Transverse colon (tissue), 4 donors: ENCODE measurements at regions not wholly inside any gene's neighbourhood (a gene's known extent, or its start where the extent isn't known, plus 50 kb on each side); places are given as distances from the start of the nearest gene placed in this dataset.
"Not testable (repeated sequence)": the region's sequence is repeated elsewhere in the genome, so short reads cannot be mapped to it uniquely, and the experiment has no call there.

Experiments used
- DNase-seq: peaks from one replicate; pipeline ENCODE4 v3.0.0-alpha.2; 2019
- H3K27ac ChIP-seq, 4 donors: fragments of 200-600 bp; sonication (generic); 2 replicates each; pipeline ENCODE4 v1.5.1; 2016 to 2018; ENCODE audit warnings: inconsistent platforms in 4 of 4
- H3K27me3 ChIP-seq: fragments of 200-600 bp; sonication (generic); 2 replicates; pipeline ENCODE4 v1.5.1; 2017; ENCODE audit warnings: inconsistent platforms
- H3K36me3 ChIP-seq, 4 donors: fragments of 200-600 bp; sonication (generic); 2 replicates each; pipeline ENCODE4 v1.5.1; 2017 to 2019; ENCODE audit warnings: inconsistent platforms in 4 of 4
- H3K4me1 ChIP-seq, 4 donors: fragments of 200-600 bp; sonication (generic); 2 replicates each; pipeline ENCODE4 v1.5.1; 2017 to 2020; ENCODE audit warnings: inconsistent platforms in 4 of 4
- H3K4me3 ChIP-seq, 4 donors: fragments of 200-600 bp; sonication (generic); 1 replicate in 1 of 4; 2 replicates in 3 of 4; pipeline versions ENCODE4 v1.5.1 to v1.6.1; 2017 to 2019; ENCODE audit warnings: inconsistent platforms in 4 of 4
- H3K9me3 ChIP-seq, 2 donors: fragments of 200-600 bp; sonication (generic); 2 replicates each; pipeline ENCODE4 v1.5.1; 2017 to 2019; ENCODE audit warnings: inconsistent platforms in 2 of 2
- EP300 ChIP-seq: sonication (generic); formaldehyde crosslinking; IDR thresholded peaks from one replicate; pipeline ENCODE4 v1.6.1; 2017; ENCODE audit warnings: antibody characterized with exemption, low read depth
- POLR2A ChIP-seq: fragments of 450-650 bp; IDR thresholded peaks from one replicate; pipeline ENCODE4 v1.6.1; 2016; ENCODE audit warnings: antibody characterized with exemption, mild to moderate bottlenecking, moderate library complexity
- POLR2AphosphoS5 ChIP-seq, 3 donors: sonication (generic); formaldehyde crosslinking; IDR thresholded peaks; one replicate each; pipeline ENCODE4 v1.6.1; 2016; ENCODE audit warnings: antibody characterized with exemption in 3 of 3
- WGBS, 2 donors: methylation state at CpG; one replicate each; pipeline ENCODE4 v1.1.5; 2018; ENCODE audit warnings: low coverage in 1 of 2; 5-methylcytosine and 5-hydroxymethylcytosine counted together
- in situ Hi-C, 4 donors: fragments of 200-750 bp; cut with MboI; loops; one replicate each; pipeline versions ENCODE4 v1.15.0 to v1.15.1; 2017; ENCODE audit warnings: low sequenced_read_pairs in 3 of 4, low pct_ligation_motif_present in 1 of 4, low pct_unique_long_range_greater_than_20kb in 1 of 4
- intact Hi-C: fragments of 100-400 bp; cut with DNase I; formaldehyde crosslinking; loops from one replicate; pipeline ENCODE4 v1.15.1; 2023; ENCODE audit warnings: low total_unique reads
- TF ChIP-seq, protein P1 (sequence below), 5 experiments: fragments of 200-600 bp in 3 of 5; fragments of 450-650 bp in 2 of 5; sonication (generic) in 3 of 5; IDR thresholded peaks; 1 replicate in 2 of 5; 2 replicates in 3 of 5; pipeline ENCODE4 v1.5.1; 2016 to 2017; ENCODE audit warnings: antibody characterized with exemption in 5 of 5, inconsistent platforms in 3 of 5, mild to moderate bottlenecking in 2 of 5, moderate library complexity in 1 of 5

GRCh38 chr2:131827481-131828163 lies 299.9 kb downstream of the CCDC74A start:
- H3K9me3 ChIP-seq, result no peaks in the 10 kb centered on the region
- no peaks in the 10 kb centered on the region for H3K36me3 ChIP-seq
- intact Hi-C loops, result no loop called here
- no peak for DNase-seq
- peaks cover 6% of the 10 kb centered on the region for H3K27me3 ChIP-seq
- H3K4me3 ChIP-seq, result no peak overlapping the region
- H3K4me1 ChIP-seq, result no peaks in the 10 kb centered on the region
- TF ChIP-seq POLR2A (no peak), EP300 (no peak), POLR2AphosphoS5 (IDR thresholded peaks at IDR 0.05) (no peak)
- TF ChIP-seq, protein P1, sequence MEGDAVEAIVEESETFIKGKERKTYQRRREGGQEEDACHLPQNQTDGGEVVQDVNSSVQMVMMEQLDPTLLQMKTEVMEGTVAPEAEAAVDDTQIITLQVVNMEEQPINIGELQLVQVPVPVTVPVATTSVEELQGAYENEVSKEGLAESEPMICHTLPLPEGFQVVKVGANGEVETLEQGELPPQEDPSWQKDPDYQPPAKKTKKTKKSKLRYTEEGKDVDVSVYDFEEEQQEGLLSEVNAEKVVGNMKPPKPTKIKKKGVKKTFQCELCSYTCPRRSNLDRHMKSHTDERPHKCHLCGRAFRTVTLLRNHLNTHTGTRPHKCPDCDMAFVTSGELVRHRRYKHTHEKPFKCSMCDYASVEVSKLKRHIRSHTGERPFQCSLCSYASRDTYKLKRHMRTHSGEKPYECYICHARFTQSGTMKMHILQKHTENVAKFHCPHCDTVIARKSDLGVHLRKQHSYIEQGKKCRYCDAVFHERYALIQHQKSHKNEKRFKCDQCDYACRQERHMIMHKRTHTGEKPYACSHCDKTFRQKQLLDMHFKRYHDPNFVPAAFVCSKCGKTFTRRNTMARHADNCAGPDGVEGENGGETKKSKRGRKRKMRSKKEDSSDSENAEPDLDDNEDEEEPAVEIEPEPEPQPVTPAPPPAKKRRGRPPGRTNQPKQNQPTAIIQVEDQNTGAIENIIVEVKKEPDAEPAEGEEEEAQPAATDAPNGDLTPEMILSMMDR (IDR thresholded peaks at IDR 0.05), result no peak
- WGBS, 2 donors, result 94% methylated on average over 56 of the region's 56 CpGs; no CpG with 5 or more reads in 1 of the 2 donors
- no peak overlapping the region for H3K27ac ChIP-seq
- in situ Hi-C loops, result no loop called here

- H3K9me3 ChIP-seq, result no peaks in the 10 kb centered on the region
- H3K27me3 ChIP-seq, result peaks cover 6% of the 10 kb centered on the region
- DNase-seq, result no peak
- TF ChIP-seq POLR2AphosphoS5 (IDR thresholded peaks at IDR 0.05), result no peak
- TF ChIP-seq, protein P1 (IDR thresholded peaks at IDR 0.05), result no peak
- TF ChIP-seq POLR2A, result no peak
- no peak for TF ChIP-seq EP300
- H3K27ac ChIP-seq, result no peak overlapping the region
- intact Hi-C loops (no loop called here), in situ Hi-C loops (no loop called here)
- H3K36me3 ChIP-seq, result no peaks in the 10 kb centered on the region
- no peaks in the 10 kb centered on the region for H3K4me1 ChIP-seq
- H3K4me3 ChIP-seq, result no peak overlapping the region
- WGBS, 2 donors, result 95% methylated on average over 30 of the region's 38 CpGs; no CpG with 5 or more reads in 1 of the 2 donors
Measured at GRCh38 chr2:131828164-131828561, 300.5 kb downstream of the CCDC74A start.

DNA sequence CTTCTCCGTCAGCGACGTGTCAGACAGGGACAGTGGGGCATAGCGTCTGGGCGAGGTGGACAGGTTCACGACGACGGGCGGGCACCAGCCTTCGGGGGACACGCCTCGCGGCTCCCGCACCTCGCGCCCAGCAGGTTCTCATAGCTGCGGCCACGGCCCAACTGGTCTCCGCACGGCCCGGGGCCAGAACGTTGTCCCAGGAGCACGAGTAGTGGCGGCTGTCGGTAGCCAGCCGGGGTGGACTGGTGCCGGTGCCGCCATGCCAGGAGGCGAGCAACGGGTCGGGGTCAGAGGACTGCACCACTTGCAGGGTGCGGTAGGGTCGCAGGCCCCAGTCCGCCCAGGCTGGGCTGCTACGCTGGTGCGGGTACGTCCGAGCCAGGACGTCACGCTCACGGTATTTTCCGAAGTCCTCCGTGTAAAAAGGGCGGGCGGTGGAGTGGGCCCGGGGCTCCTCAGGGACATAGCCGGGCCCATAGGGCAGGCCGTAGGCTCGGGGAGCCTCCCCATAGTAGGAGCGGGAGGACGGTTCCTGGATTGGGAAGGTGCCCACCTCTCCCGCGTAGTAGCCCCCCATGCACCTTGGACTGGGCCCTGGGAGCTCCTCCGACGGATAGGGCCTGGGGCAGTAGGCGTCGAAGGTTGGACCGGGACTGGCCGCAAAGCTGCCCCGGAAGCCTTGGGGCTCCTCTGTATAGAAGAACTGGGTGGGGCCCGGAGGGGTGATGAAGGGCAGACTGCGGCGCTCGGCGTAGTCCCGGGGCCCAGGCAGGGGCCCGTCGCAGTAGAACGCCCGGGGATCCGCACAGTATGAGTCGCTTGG lies 301.2 kb downstream of the CCDC74A start:
- WGBS, 2 donors, result 91 to 94% methylated on average over 14 to 72 of the region's 72 CpGs
- H3K9me3 ChIP-seq, H3K4me1 ChIP-seq, H3K4me3 ChIP-seq, in situ Hi-C loops, H3K27me3 ChIP-seq, H3K36me3 ChIP-seq, H3K27ac ChIP-seq, DNase-seq, intact Hi-C loops: not testable (repeated sequence)

GRCh38 chr2:131829456-131830241 lies 302.0 kb downstream of the CCDC74A start:
- DNase-seq, result not testable (repeated sequence)

DNA sequence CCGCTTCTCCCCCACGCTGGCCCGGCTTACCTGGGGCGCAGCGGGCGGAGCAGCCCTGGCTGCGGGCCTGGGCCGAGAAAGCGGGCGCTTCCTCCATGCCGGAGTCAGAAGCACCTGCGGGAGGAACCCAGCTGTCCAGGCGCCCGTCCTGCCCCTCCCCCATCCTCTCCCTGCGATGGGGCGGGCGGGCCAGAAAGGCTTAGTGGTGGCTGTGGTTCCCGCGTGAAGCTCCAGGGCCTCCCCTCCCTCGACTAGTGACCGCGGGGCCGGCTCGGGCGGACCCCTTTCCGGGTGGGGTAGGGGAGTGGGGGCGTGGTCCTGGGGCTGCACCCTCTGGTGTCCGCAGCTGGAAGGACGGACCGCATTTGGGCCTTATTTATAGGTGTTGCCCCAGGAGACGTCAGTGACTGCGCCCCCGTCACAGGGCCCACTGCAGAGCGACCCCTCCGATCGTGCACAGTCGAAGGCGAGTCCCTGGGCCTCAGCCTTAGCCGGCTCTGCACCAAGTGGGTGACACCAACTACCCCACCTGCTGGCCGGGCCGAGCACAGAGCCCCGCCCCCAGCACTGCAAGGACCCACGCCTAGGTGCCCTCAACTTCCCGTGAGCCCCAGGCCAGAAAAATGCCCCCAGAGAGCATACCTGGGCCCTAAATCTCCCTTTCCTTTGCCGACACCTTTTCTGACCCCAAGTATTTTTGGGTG lies 302.7 kb downstream of the CCDC74A start:
- 46% methylated on average over 24 of the region's 45 CpGs; no CpG with 5 or more reads in 1 of the 2 donors for WGBS, 2 donors

More at GRCh38 chr2:131829456-131830241, 302.0 kb downstream of the CCDC74A start:
- H3K4me1 ChIP-seq, H3K9me3 ChIP-seq, H3K4me3 ChIP-seq, intact Hi-C loops, H3K36me3 ChIP-seq, in situ Hi-C loops, H3K27ac ChIP-seq, H3K27me3 ChIP-seq: not testable (repeated sequence)
- WGBS, 2 donors, result 68% methylated on average over 63 of the region's 101 CpGs; no CpG with 5 or more reads in 1 of the 2 donors

GRCh38 chr2:131830946-131831310 lies 303.2 kb downstream of the CCDC74A start:
- H3K9me3 ChIP-seq, H3K4me3 ChIP-seq, intact Hi-C loops, H3K27ac ChIP-seq, H3K36me3 ChIP-seq, H3K4me1 ChIP-seq, H3K27me3 ChIP-seq, in situ Hi-C loops, DNase-seq: not testable (repeated sequence)
- 93% methylated on average over 5 of the region's 10 CpGs; no CpG with 5 or more reads in 1 of the 2 donors for WGBS, 2 donors

More for the DNA sequence above, 302.7 kb downstream of the CCDC74A start:
- intact Hi-C loops, in situ Hi-C loops, H3K9me3 ChIP-seq, H3K36me3 ChIP-seq, DNase-seq, H3K27me3 ChIP-seq, H3K4me1 ChIP-seq, H3K4me3 ChIP-seq, H3K27ac ChIP-seq: not testable (repeated sequence)

- H3K4me3 ChIP-seq, H3K4me1 ChIP-seq, DNase-seq, in situ Hi-C loops, H3K9me3 ChIP-seq, H3K27ac ChIP-seq, H3K36me3 ChIP-seq, intact Hi-C loops, H3K27me3 ChIP-seq: not testable (repeated sequence)
- WGBS, 2 donors, result 55% methylated on average over 17 of the region's 25 CpGs; no CpG with 5 or more reads in 1 of the 2 donors
Measured at GRCh38 chr2:131831450-131832208, 303.9 kb downstream of the CCDC74A start.
